ENCODE measurements at regions not wholly inside any gene's neighbourhood (a gene's known extent, or its start where the extent isn't known, plus 50 kb on each side); places are given as distances from the start of the nearest gene placed in this dataset.

GRCh38 chr5:155342956-155343355, 329.4 kb downstream of the KIF4B start:
- no peak overlapping the region for H3K27ac ChIP-seq
- H3K4me1 ChIP-seq, result no peaks in the 10 kb centered on the region
- DNase-seq, result no peak
- intact Hi-C loops (cut with DNase I), result no loop called here
- H3K36me3 ChIP-seq, result no peaks in the 10 kb centered on the region
- no peaks in the 10 kb centered on the region for H3K9me3 ChIP-seq
- no peaks in the 10 kb centered on the region for H3K27me3 ChIP-seq
- no peak overlapping the region for H3K4me3 ChIP-seq
- no peak for TF ChIP-seq CTCF (IDR thresholded peaks at IDR 0.05)
- ATAC-seq, result no peak

- Histone ChIP-seq H3K27ac (no peak overlapping the region), H3K4me1 (no peaks in the 10 kb centered on the region), H3K36me3 (no peaks in the 10 kb centered on the region), H3K4me3 (no peak overlapping the region), H3K9me3 (no peaks in the 10 kb centered on the region), H3K27me3 (no peaks in the 10 kb centered on the region)
- DNase-seq (no peak), ATAC-seq (no peak)
- intact Hi-C loops (cut with DNase I), result no loop called here
- no peak for TF ChIP-seq CTCF (IDR thresholded peaks at IDR 0.05)
Measured at GRCh38 chr5:155343468-155343867, 329.9 kb downstream of the KIF4B start.

DNA sequence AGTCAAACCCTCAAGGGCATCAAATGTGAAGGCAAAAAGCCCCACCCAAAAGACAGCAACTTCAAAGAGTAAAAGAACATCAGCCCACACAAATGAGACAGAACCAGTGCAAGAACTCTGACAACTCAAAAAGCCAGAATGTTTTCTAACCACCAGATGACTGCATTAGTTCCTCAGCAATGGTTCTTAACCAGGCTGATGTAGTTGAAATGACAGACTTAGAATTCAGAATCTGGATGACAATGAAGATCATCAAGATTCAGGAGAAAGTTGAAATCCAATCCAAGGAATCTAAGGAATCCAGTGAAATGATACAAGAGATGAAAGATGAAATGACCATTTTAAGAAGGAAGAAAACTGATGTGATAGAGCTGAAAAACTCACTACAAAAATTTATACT, 339.7 kb downstream of the KIF4B start:
- no peak for TF ChIP-seq CTCF (IDR thresholded peaks at IDR 0.05)
- Histone ChIP-seq H3K4me3 (no peak overlapping the region), H3K36me3 (no peaks in the 10 kb centered on the region), H3K4me1 (no peaks in the 10 kb centered on the region), H3K27me3 (no peaks in the 10 kb centered on the region), H3K27ac (no peak overlapping the region), H3K9me3 (no peaks in the 10 kb centered on the region)
- ATAC-seq (no peak), DNase-seq (no peak)
- intact Hi-C loops (cut with DNase I), result no loop called here

GRCh38 chr5:155366096-155366495, 352.5 kb downstream of the KIF4B start:
- TF ChIP-seq CTCF (IDR thresholded peaks at IDR 0.05), result no peak
- Histone ChIP-seq H3K27ac (no peak overlapping the region), H3K36me3 (no peaks in the 10 kb centered on the region), H3K4me3 (no peak overlapping the region), H3K9me3 (no peaks in the 10 kb centered on the region), H3K4me1 (no peaks in the 10 kb centered on the region), H3K27me3 (no peaks in the 10 kb centered on the region)
- intact Hi-C loops (cut with DNase I), result no loop called here
- DNase-seq (no peak), ATAC-seq (no peak)

DNA sequence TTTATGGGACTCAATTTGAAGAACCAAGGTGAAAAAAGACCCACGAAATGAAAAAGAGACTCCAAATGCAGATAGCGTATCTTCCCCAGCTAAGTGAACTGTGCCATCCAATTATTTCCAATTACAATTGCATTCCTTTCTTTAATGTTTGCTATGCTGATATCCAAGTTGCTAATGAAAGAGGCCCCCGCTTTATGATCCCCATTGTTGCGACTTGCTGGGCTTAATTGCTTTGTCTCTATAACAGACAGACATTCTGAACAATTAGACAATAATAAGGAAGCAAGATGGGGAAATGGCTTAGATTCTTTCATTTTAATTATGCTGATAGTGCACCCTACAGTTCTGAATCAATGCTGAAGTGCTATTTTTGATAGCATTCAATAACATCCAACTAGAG, 354.3 kb downstream of the KIF4B start:
- no peaks in the 10 kb centered on the region for H3K36me3 ChIP-seq
- H3K4me3 ChIP-seq, result no peak overlapping the region
- H3K9me3 ChIP-seq, result no peaks in the 10 kb centered on the region
- intact Hi-C loops (cut with DNase I), result no loop called here
- H3K4me1 ChIP-seq, result no peaks in the 10 kb centered on the region
- ATAC-seq (no peak), DNase-seq (no peak)
- H3K27ac ChIP-seq, result no peak overlapping the region
- TF ChIP-seq CTCF (IDR thresholded peaks at IDR 0.05), result no peak
- no peaks in the 10 kb centered on the region for H3K27me3 ChIP-seq

GRCh38 chr5:155368490-155368889, 354.9 kb downstream of the KIF4B start:
- ATAC-seq, result no peak

More at GRCh38 chr5:155368490-155368889, 354.9 kb downstream of the KIF4B start:
- intact Hi-C loops (cut with DNase I), result no loop called here
- no peak for TF ChIP-seq CTCF (IDR thresholded peaks at IDR 0.05)
- no peaks in the 10 kb centered on the region for H3K9me3 ChIP-seq
- H3K36me3 ChIP-seq, result no peaks in the 10 kb centered on the region
- DNase-seq, result no peak
- no peaks in the 10 kb centered on the region for H3K27me3 ChIP-seq
- no peaks in the 10 kb centered on the region for H3K4me1 ChIP-seq
- no peak overlapping the region for H3K27ac ChIP-seq
- H3K4me3 ChIP-seq, result no peak overlapping the region
